Activated naive CD4-positive, alpha-beta T cell treated with anti-CD3 and anti-CD28 coated beads, Interleukin-2, amount 50 U/mL, for 72 hours (primary cell): ENCODE measurements at regions not wholly inside any gene's neighbourhood (a gene's known extent, or its start where the extent isn't known, plus 50 kb on each side); places are given as distances from the start of the nearest gene placed in this dataset.
"Not testable (repeated sequence)": the region's sequence is repeated elsewhere in the genome, so short reads cannot be mapped to it uniquely, and the experiment has no call there.

Experiments used
- ATAC-seq, 2 donors: fragments of 150-1000 bp; cut with Tn5 transposase; 2 replicates each; pipeline ENCODE4 v1.10.0; 2021; ENCODE audit warnings: mild to moderate bottlenecking in 2 of 2, moderate library complexity in 2 of 2
- DNase-seq, 2 donors: peaks; one replicate each; pipeline ENCODE4 v3.0.0; 2021 to 2022; ENCODE audit warnings: low spot score in 2 of 2
- H3K27ac Mint-ChIP-seq, 2 donors: one replicate each; pipeline ENCODE4 v1.8.0; 2022; ENCODE audit warnings: mild to moderate bottlenecking in 2 of 2, mixed read lengths in 2 of 2
- H3K36me3 Mint-ChIP-seq, 2 donors: one replicate each; pipeline ENCODE4 v1.8.0; 2022; ENCODE audit warnings: mixed read lengths in 2 of 2
- H3K9me3 Mint-ChIP-seq, 2 donors: one replicate each; pipeline ENCODE4 v1.8.0; 2022; ENCODE audit warnings: mixed read lengths in 2 of 2

GRCh38 chr2:225891013-225891412 is 491.5 kb downstream of the NYAP2 start:
- ATAC-seq (no peak), DNase-seq (no peak)
- H3K36me3 Mint-ChIP-seq, result no peaks in the 10 kb centered on the region
- no peaks in the 10 kb centered on the region for H3K9me3 Mint-ChIP-seq
- no peak overlapping the region for H3K27ac Mint-ChIP-seq

GRCh38 chr2:225889452-225889851 is 489.9 kb downstream of the NYAP2 start:
- DNase-seq, result peak in 1 of 2 donors; percentile 5
- ATAC-seq, result peak in 1 of 2 donors; percentile 31
- Mint-ChIP-seq H3K36me3 (no peaks in the 10 kb centered on the region), H3K27ac (no peak overlapping the region), H3K9me3 (no peaks in the 10 kb centered on the region)

DNA sequence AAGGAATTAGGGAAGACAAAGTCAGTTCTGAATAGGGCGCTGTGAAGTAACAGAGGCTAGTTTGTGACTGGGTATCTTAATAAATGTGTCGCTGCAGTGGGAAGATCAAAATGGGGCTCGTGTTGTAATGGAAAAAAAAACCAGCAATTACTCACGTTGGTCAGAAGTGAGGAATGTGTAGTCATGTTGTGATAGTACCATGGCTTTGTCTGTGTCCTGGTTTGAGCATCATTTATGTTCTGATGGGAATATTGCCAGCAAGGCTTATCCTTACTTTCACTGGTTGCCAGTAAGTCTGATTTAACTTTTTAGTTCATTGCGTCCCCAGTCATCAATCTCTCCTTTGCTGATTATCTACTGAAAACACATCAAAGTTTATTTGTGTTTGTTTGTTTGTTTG is 467.6 kb downstream of the NYAP2 start:
- no peak for DNase-seq
- H3K9me3 Mint-ChIP-seq, result no peaks in the 10 kb centered on the region
- H3K36me3 Mint-ChIP-seq, result no peaks in the 10 kb centered on the region
- no peak overlapping the region for H3K27ac Mint-ChIP-seq
- no peak for ATAC-seq

- Mint-ChIP-seq H3K36me3 (no peaks in the 10 kb centered on the region), H3K27ac (no peak overlapping the region), H3K9me3 (no peaks in the 10 kb centered on the region)
- no peak for DNase-seq
- no peak for ATAC-seq
Measured at GRCh38 chr2:225865468-225865867, 466.0 kb downstream of the NYAP2 start.

DNA sequence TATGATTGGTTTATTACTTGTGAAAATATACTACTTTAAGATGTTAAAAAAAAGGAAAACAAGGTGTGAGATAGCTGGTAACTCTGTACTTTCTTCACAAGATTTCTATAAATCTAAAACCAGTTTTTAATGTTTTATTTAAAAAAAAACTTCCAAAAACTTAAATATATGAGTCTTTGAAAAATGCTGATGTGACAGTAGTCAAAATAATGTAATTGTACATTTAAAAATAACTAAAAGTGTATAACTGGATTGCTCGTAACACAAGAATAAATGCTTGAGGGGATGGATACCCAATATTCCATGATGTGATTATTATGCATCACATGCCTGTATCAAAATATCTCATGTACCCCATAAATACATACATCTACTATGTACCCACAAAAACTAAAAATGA is 464.9 kb downstream of the NYAP2 start:
- ATAC-seq, result no peak
- DNase-seq, result no peak
- Mint-ChIP-seq H3K9me3 (no peaks in the 10 kb centered on the region), H3K27ac (no peak overlapping the region), H3K36me3 (no peaks in the 10 kb centered on the region)

- no peak for DNase-seq
- no peak for ATAC-seq
- H3K9me3 Mint-ChIP-seq, result peaks cover 0 to 4% of the 10 kb centered on the region in 2 donors
Measured at GRCh38 chr2:225842939-225843338, 443.4 kb downstream of the NYAP2 start.

DNA sequence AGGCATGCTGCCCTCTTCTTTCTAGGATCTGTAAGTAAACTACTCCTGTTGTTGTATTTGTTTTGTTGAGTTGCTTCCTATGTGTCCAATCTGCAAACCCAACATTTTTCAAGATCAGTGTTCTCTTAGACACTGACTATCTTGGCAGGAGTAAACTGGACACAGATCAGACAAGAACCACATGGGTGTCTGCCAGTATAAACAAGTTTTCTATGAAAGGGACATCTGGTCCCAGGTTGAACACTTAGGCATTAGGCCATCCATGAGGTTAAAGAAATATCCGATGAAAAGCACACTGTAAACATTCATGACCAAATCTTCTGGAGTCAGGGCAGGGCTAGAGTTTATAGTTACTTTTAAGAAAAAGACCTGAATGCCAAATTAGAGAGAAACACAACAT is 441.8 kb downstream of the NYAP2 start:
- no peak for ATAC-seq
- no peak overlapping the region for H3K27ac Mint-ChIP-seq
- peaks cover 0 to 4% of the 10 kb centered on the region in 2 donors for H3K9me3 Mint-ChIP-seq
- DNase-seq, result no peak
- no peaks in the 10 kb centered on the region for H3K36me3 Mint-ChIP-seq

More at GRCh38 chr2:225842939-225843338, 443.4 kb downstream of the NYAP2 start:
- H3K27ac Mint-ChIP-seq, result no peak overlapping the region
- H3K36me3 Mint-ChIP-seq, result no peaks in the 10 kb centered on the region

DNA sequence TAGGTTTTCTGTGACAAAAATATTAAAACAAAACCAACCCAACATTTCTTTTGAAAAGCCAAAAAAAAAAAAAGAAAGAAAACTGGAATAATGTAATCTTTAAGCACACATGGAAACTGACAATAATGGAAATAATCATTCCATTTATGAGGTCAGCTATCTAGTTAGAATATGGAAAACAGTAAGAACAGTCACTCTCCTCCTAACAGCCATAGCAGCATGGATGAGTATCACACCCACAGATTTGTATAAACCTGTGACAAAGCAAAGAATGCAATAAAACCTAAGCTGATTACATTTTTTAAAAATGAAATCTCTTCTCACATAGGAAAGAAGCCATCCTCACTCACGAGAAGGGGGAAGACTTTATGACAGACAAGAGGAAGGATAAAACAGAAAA is 437.8 kb downstream of the NYAP2 start:
- H3K9me3 Mint-ChIP-seq, result no peaks in the 10 kb centered on the region
- ATAC-seq (no peak), DNase-seq (no peak)
- no peak overlapping the region for H3K27ac Mint-ChIP-seq
- H3K36me3 Mint-ChIP-seq, result no peaks in the 10 kb centered on the region

DNA sequence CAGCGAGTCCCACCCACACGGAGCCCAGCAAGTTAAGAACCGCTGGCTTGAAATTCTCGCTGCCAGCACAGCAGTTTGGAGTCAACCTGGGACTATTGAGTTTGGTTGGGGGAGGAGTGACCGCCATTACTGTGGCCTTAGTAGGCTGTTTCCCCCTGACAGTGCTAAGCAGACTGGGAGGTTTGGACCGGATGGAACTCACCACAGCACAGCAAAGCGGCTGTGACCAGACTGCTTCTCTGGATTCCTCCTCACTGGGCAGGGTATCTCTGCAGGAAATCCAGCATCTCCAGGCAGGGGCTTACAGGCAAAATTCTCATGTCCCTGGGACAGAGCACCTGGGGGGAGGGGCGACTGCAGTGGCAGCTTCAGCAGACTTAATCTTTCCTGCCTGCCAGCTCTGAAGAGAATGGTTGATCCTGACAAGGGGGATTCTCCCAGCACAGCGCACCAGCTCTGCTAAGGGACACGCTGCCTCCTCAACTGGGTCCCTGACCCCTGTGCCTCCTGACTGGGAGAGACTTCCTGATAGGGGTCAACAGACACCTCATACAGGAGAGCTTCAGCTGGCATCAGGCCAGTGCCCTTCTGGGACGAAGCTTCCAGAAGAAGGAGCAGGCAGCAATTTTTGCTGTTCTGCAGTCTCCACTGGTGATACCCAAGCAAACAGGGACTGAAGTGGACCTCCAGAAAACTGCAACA is 425.4 kb downstream of the NYAP2 start:
- H3K9me3 Mint-ChIP-seq, result peaks cover 4 to 12% of the 10 kb centered on the region in 2 donors
- ATAC-seq (no peak), DNase-seq (no peak)
- no peak overlapping the region for H3K27ac Mint-ChIP-seq
- peaks cover 0 to 6% of the 10 kb centered on the region in 2 donors for H3K36me3 Mint-ChIP-seq

GRCh38 chr2:225821351-225821750 is 421.8 kb downstream of the NYAP2 start:
- DNase-seq (no peak), ATAC-seq (no peak)
- Mint-ChIP-seq H3K27ac (no peak overlapping the region), H3K9me3 (peaks cover 0 to 8% of the 10 kb centered on the region in 2 donors), H3K36me3 (peaks cover 0 to 6% of the 10 kb centered on the region in 2 donors)

DNA sequence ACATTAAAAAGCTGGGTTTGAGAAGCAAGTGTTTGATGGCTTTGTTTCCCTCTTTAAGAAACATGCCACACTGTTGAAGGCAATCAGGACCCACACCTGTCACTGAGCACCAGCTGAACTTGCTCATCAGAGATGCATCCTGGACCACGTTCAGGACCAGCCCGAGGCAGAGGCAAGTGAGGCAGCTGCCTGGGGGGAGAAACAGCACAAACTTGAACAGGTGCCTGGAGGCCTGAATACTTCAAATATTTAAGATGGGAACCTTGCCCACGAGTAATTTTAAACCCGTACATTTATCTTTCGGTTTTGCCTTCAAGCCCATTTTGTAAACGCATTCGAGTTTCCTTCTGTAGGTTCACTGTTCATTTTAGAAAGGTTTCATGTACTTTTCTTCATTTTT is 421.3 kb downstream of the NYAP2 start:
- DNase-seq, result no peak
- Mint-ChIP-seq H3K27ac (no peak overlapping the region), H3K36me3 (peaks cover 0 to 6% of the 10 kb centered on the region in 2 donors), H3K9me3 (peaks cover 0 to 4% of the 10 kb centered on the region in 2 donors)
- no peak for ATAC-seq

GRCh38 chr2:225814554-225814953 is 415.0 kb downstream of the NYAP2 start:
- peaks cover 0 to 10% of the 10 kb centered on the region in 2 donors for H3K9me3 Mint-ChIP-seq
- DNase-seq, result no peak
- no peaks in the 10 kb centered on the region for H3K36me3 Mint-ChIP-seq
- H3K27ac Mint-ChIP-seq, result no peak overlapping the region
- ATAC-seq, result no peak

- Mint-ChIP-seq H3K36me3 (no peaks in the 10 kb centered on the region), H3K9me3 (no peaks in the 10 kb centered on the region), H3K27ac (no peak overlapping the region)
- ATAC-seq (no peak), DNase-seq (no peak)
Measured at GRCh38 chr2:225806105-225806504, 406.6 kb downstream of the NYAP2 start.

DNA sequence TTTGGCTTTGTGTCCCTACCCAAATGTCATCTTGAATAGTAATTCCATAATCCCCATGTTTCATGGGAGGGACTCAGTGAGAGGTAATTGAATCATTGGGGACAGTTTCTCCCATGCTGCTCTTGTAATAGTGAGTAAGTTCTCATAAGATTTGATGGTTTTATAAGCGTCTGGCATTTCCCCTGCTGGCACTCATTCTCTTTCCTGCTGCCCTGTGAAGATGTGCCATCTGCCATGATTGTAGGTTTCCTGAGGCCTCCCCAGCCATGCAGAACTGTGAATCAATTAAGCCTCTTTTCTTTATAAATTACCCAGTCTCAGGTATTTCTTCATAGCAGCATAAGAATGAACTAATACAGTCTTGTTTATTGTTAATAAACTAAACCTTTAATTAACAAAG is 402.6 kb downstream of the NYAP2 start:
- not testable (repeated sequence) for DNase-seq, H3K27ac Mint-ChIP-seq, ATAC-seq, H3K9me3 Mint-ChIP-seq, H3K36me3 Mint-ChIP-seq

DNA sequence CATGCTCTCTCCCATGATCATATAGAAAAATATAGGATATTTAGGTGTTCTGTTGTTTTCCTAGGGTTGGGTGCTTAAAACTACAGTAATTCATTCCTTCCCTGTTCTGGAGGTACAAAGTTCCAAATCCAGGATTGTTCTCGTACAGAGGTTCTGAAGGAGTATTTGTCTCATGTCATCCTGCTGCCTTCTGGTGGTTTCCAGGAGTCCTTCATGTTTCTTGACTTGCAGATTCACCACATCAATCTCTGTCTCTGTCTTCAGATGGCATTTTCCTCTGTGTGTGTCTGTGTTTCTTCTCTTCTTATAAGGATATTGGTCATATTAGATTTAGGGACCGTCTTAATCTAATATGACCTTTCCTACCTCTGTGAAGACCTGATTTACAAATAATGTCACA is 397.9 kb downstream of the NYAP2 start:
- no peaks in the 10 kb centered on the region for H3K36me3 Mint-ChIP-seq
- no peak for ATAC-seq

GRCh38 chr2:225794652-225795400 is 395.3 kb downstream of the NYAP2 start:
- ATAC-seq (no peak), DNase-seq (no peak)
- no peak overlapping the region for H3K27ac Mint-ChIP-seq
- H3K36me3 Mint-ChIP-seq, result no peaks in the 10 kb centered on the region
- no peaks in the 10 kb centered on the region for H3K9me3 Mint-ChIP-seq

More for the DNA sequence above, 397.9 kb downstream of the NYAP2 start:
- no peak for DNase-seq
- Mint-ChIP-seq H3K9me3 (no peaks in the 10 kb centered on the region), H3K27ac (no peak overlapping the region)

DNA sequence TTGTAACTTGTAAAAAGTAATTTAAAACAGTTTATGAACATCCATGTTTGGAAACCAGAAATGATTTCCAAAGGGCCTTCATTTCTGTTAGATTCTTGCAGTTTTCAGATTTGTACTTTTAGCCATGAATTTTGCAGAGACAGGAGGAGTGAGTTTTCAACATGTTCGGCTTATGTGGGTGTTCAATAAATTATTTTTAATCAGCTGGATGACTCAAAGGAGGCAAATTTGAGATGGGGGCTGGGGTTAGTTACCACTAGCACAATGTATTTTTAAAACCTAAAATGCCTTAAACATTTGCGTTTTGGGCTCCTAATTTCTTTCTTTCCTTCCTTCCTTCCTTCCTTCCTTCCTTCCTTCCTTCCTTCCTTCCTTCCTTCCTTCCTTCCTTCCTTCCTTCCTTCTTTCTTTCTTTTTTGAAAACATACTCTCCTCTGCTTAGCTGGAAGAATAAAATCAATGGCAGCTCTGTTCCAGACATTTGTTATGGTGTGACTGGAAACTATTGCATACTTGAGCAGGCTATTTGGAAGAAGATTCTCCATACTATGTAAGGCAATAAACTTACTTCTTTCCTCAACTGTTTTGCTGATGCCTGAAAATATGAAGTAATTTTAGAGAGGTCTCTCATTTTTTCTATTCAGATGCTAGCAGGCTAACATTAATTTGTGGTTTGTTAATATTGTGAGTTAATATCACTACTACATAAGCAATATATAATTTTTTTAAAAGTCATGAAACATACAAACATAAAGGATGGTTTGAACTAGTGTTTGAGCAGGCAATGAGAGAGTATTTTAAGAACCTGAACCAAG is 394.4 kb downstream of the NYAP2 start:
- no peak for DNase-seq
- H3K27ac Mint-ChIP-seq, result no peak overlapping the region
- H3K9me3 Mint-ChIP-seq, result no peaks in the 10 kb centered on the region
- no peak for ATAC-seq
- no peaks in the 10 kb centered on the region for H3K36me3 Mint-ChIP-seq
